ENCODE measurements at regions not wholly inside any gene's neighbourhood (a gene's known extent, or its start where the extent isn't known, plus 50 kb on each side); places are given as distances from the start of the nearest gene placed in this dataset.

GRCh38 chr11:95650276-95650675, 139.3 kb downstream of the FAM76B start:
- DNase-seq (no peak), ATAC-seq (no peak)
- no peak for TF ChIP-seq CTCF (IDR thresholded peaks at IDR 0.05)
- no CpG with 5 or more reads among the region's 1 CpG for WGBS (ENCODE audit: insufficient coverage)
- Mint-ChIP-seq H3K27me3 (ENCODE audit: low read depth in 2 of 2) (peaks cover 11 to 27% of the 10 kb centered on the region in 2 donors), H3K4me1 (no peaks in the 10 kb centered on the region), H3K27ac (no peak overlapping the region), H3K9me3 (no peaks in the 10 kb centered on the region), H3K36me3 (no peaks in the 10 kb centered on the region), H3K4me3 (no peak overlapping the region)
- Histone ChIP-seq H3K9me3 (ENCODE audit: control insufficient read depth, insufficient read depth, low read length) (no peaks in the 10 kb centered on the region), H3K27me3 (ENCODE audit: control insufficient read depth, insufficient read depth, low read length) (peaks cover 2% of the 10 kb centered on the region), H3K27ac (ENCODE audit: low read length) (no peak overlapping the region), H3K4me1 (ENCODE audit: control insufficient read depth, insufficient read depth, low read length) (no peaks in the 10 kb centered on the region), H3K4me3 (ENCODE audit: low read length) (no peak overlapping the region), H3K36me3 (ENCODE audit: control insufficient read depth, insufficient read depth, low read length) (no peaks in the 10 kb centered on the region)
- intact Hi-C loops (cut with micrococcal nuclease) = no loop called here

- Histone ChIP-seq H3K4me1 (ENCODE audit: control insufficient read depth, insufficient read depth, low read length) (no peaks in the 10 kb centered on the region), H3K9me3 (ENCODE audit: control insufficient read depth, insufficient read depth, low read length) (no peaks in the 10 kb centered on the region), H3K27me3 (ENCODE audit: control insufficient read depth, insufficient read depth, low read length) (peaks cover 2% of the 10 kb centered on the region), H3K4me3 (ENCODE audit: low read length) (no peak overlapping the region), H3K27ac (ENCODE audit: low read length) (no peak overlapping the region), H3K36me3 (ENCODE audit: control insufficient read depth, insufficient read depth, low read length) (no peaks in the 10 kb centered on the region)
- WGBS (ENCODE audit: insufficient coverage) = 87% methylated on average over 2 of the region's 2 CpGs
- ATAC-seq (no peak), DNase-seq (no peak)
- Mint-ChIP-seq H3K27me3 (ENCODE audit: low read depth in 2 of 2) (peaks cover 10 to 21% of the 10 kb centered on the region in 2 donors), H3K36me3 (no peaks in the 10 kb centered on the region), H3K4me3 (no peak overlapping the region), H3K9me3 (no peaks in the 10 kb centered on the region), H3K4me1 (no peaks in the 10 kb centered on the region), H3K27ac (no peak overlapping the region)
- intact Hi-C loops (cut with micrococcal nuclease) = no loop called here
- TF ChIP-seq CTCF (IDR thresholded peaks at IDR 0.05) = no peak
These were observed 141.7 kb downstream of the FAM76B start for GRCh38 chr11:95647871-95648270.

GRCh38 chr11:95647355-95647754, 142.2 kb downstream of the FAM76B start:
- H3K4me1 ChIP-seq (ENCODE audit: control insufficient read depth, insufficient read depth, low read length) = no peaks in the 10 kb centered on the region
- no CpG with 5 or more reads among the region's 1 CpG for WGBS (ENCODE audit: insufficient coverage)
- H3K9me3 ChIP-seq (ENCODE audit: control insufficient read depth, insufficient read depth, low read length) = no peaks in the 10 kb centered on the region
- no peak for ATAC-seq
- H3K36me3 ChIP-seq (ENCODE audit: control insufficient read depth, insufficient read depth, low read length) = no peaks in the 10 kb centered on the region
- no peak for TF ChIP-seq CTCF (IDR thresholded peaks at IDR 0.05)
- H3K27me3 Mint-ChIP-seq (ENCODE audit: low read depth in 2 of 2) = peaks cover 8 to 16% of the 10 kb centered on the region in 2 donors
- no peaks in the 10 kb centered on the region for H3K36me3 Mint-ChIP-seq
- intact Hi-C loops (cut with micrococcal nuclease) = no loop called here
- no peak overlapping the region for H3K27ac ChIP-seq (ENCODE audit: low read length)
- H3K4me3 ChIP-seq (ENCODE audit: low read length) = no peak overlapping the region
- no peaks in the 10 kb centered on the region for H3K4me1 Mint-ChIP-seq
- DNase-seq = no peak
- no peaks in the 10 kb centered on the region for H3K9me3 Mint-ChIP-seq
- no peak overlapping the region for H3K27ac Mint-ChIP-seq
- H3K4me3 Mint-ChIP-seq = no peak overlapping the region
- peaks cover 2% of the 10 kb centered on the region for H3K27me3 ChIP-seq (ENCODE audit: control insufficient read depth, insufficient read depth, low read length)

- Mint-ChIP-seq H3K4me3 (no peak overlapping the region), H3K36me3 (no peaks in the 10 kb centered on the region), H3K4me1 (peaks cover 6 to 7% of the 10 kb centered on the region in 2 donors), H3K27ac (no peak overlapping the region), H3K9me3 (no peaks in the 10 kb centered on the region), H3K27me3 (ENCODE audit: low read depth in 2 of 2) (no peaks in the 10 kb centered on the region)
- Histone ChIP-seq H3K27me3 (ENCODE audit: control insufficient read depth, insufficient read depth, low read length) (no peaks in the 10 kb centered on the region), H3K4me1 (ENCODE audit: control insufficient read depth, insufficient read depth, low read length) (peaks cover 3% of the 10 kb centered on the region), H3K9me3 (ENCODE audit: control insufficient read depth, insufficient read depth, low read length) (no peaks in the 10 kb centered on the region), H3K4me3 (ENCODE audit: low read length) (no peak overlapping the region), H3K36me3 (ENCODE audit: control insufficient read depth, insufficient read depth, low read length) (no peaks in the 10 kb centered on the region), H3K27ac (ENCODE audit: low read length) (no peak overlapping the region)
- intact Hi-C loops (cut with micrococcal nuclease) = no loop called here
- WGBS (ENCODE audit: insufficient coverage) = 35% methylated on average over 3 of the region's 3 CpGs
- peak in 2 of 3 donors; percentile 41 to 43 for ATAC-seq
- peak in 1 of 2 donors; percentile 55 for DNase-seq
- no peak for TF ChIP-seq CTCF (IDR thresholded peaks at IDR 0.05)
These were observed 148.1 kb downstream of the FAM76B start for GRCh38 chr11:95641495-95641894.
